IPS DF 19.7 (cell line): ENCODE measurements at regions not wholly inside any gene's neighbourhood (a gene's known extent, or its start where the extent isn't known, plus 50 kb on each side); places are given as distances from the start of the nearest gene placed in this dataset.
"Not testable (repeated sequence)": the region's sequence is repeated elsewhere in the genome, so short reads cannot be mapped to it uniquely, and the experiment has no call there.

Experiments
- DNase-seq: peaks from one replicate; pipeline ENCODE4 v3.0.0-alpha.2; 2013; ENCODE audit warnings: low read depth, low spot score

GRCh38 chr10:33901166-33901565 is 566.7 kb upstream of the NRP1 start:
- no peak for DNase-seq

GRCh38 chr10:33900596-33900995 is 566.1 kb upstream of the NRP1 start:
- no peak for DNase-seq

GRCh38 chr10:33899578-33900531 is 565.4 kb upstream of the NRP1 start:
- no peak for DNase-seq

GRCh38 chr10:33897291-33897752 is 562.9 kb upstream of the NRP1 start:
- DNase-seq = no peak

GRCh38 chr10:33893506-33893905 is 559.0 kb upstream of the NRP1 start:
- DNase-seq = no peak

GRCh38 chr10:33889371-33889770 is 554.9 kb upstream of the NRP1 start:
- no peak for DNase-seq

- no peak for DNase-seq
Measured at GRCh38 chr10:33887188-33887587, 552.7 kb upstream of the NRP1 start.

GRCh38 chr10:33886299-33886698 is 551.8 kb upstream of the NRP1 start:
- no peak for DNase-seq

- no peak for DNase-seq
Measured at GRCh38 chr10:33884604-33885003, 550.1 kb upstream of the NRP1 start.

- DNase-seq = no peak
Measured at GRCh38 chr10:33883881-33884280, 549.4 kb upstream of the NRP1 start.

- no peak for DNase-seq
Measured at GRCh38 chr10:33882996-33883395, 548.5 kb upstream of the NRP1 start.

GRCh38 chr10:33880291-33880690 is 545.8 kb upstream of the NRP1 start:
- no peak for DNase-seq

GRCh38 chr10:33878238-33878786 is 543.8 kb upstream of the NRP1 start:
- DNase-seq = no peak

GRCh38 chr10:33876584-33877400 is 542.3 kb upstream of the NRP1 start:
- DNase-seq = no peak

GRCh38 chr10:33875924-33876583 is 541.6 kb upstream of the NRP1 start:
- no peak for DNase-seq

GRCh38 chr10:33871061-33871956 is 536.8 kb upstream of the NRP1 start:
- DNase-seq = no peak

GRCh38 chr10:33869481-33869880 is 535.0 kb upstream of the NRP1 start:
- no peak for DNase-seq

- DNase-seq = no peak
Measured at GRCh38 chr10:33869028-33869427, 534.6 kb upstream of the NRP1 start.

GRCh38 chr10:33867199-33867789 is 532.8 kb upstream of the NRP1 start:
- DNase-seq = not testable (repeated sequence)

- no peak for DNase-seq
Measured at GRCh38 chr10:33863352-33863751, 528.9 kb upstream of the NRP1 start.
